ENCODE measurements at regions not wholly inside any gene's neighbourhood (a gene's known extent, or its start where the extent isn't known, plus 50 kb on each side); places are given as distances from the start of the nearest gene placed in this dataset.

DNA sequence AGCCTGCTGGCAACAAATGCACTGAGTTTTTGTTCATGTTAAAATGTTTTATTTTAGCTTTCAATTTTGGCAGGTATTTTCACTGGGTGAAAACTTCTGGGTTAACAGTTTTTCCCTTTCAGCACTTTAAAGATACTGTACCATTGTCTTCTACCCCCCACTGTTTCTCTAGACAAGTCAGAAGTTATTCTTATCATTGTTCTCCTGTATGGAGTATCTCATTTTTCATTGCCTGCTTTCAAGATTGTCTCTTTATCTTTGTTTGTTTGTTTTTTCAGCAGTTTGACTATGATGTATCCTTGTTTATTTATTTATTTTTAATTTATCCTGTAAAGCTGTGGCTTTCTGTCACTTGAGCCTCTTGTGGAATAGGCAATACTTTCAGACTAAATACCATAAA, 277.0 kb downstream of the ICOS start:
- no peaks in the 10 kb centered on the region for H3K9me3 ChIP-seq (ENCODE audit: severe bottlenecking)

DNA sequence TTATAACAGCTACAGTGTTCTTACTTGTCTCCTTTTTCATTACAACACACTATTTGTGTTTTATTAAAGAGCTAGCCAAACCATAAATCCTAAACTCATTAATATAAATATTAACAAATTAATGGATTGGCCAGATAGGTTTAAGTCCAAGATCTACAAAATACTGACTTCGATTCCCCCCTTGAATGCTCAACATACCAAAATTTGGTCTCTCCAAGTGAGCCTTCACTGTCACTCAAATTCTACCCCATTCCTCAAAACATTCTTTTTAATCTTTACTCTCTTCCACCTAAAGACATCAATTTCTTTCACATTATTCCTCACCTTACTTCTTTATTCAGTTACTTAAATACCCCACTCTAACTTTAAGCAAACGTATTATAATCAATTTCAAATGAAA, 281.5 kb downstream of the ICOS start:
- H3K4me1 ChIP-seq (ENCODE audit: insufficient read depth, poor library complexity, severe bottlenecking): no peaks in the 10 kb centered on the region
- TF ChIP-seq, protein P1, sequence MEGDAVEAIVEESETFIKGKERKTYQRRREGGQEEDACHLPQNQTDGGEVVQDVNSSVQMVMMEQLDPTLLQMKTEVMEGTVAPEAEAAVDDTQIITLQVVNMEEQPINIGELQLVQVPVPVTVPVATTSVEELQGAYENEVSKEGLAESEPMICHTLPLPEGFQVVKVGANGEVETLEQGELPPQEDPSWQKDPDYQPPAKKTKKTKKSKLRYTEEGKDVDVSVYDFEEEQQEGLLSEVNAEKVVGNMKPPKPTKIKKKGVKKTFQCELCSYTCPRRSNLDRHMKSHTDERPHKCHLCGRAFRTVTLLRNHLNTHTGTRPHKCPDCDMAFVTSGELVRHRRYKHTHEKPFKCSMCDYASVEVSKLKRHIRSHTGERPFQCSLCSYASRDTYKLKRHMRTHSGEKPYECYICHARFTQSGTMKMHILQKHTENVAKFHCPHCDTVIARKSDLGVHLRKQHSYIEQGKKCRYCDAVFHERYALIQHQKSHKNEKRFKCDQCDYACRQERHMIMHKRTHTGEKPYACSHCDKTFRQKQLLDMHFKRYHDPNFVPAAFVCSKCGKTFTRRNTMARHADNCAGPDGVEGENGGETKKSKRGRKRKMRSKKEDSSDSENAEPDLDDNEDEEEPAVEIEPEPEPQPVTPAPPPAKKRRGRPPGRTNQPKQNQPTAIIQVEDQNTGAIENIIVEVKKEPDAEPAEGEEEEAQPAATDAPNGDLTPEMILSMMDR (IDR thresholded peaks at IDR 0.05; ENCODE audit: poor library complexity, severe bottlenecking): no peak
- no peaks in the 10 kb centered on the region for H3K9me3 ChIP-seq (ENCODE audit: severe bottlenecking)
- H3K27me3 ChIP-seq (ENCODE audit: insufficient read depth, poor library complexity, severe bottlenecking): no peaks in the 10 kb centered on the region
- no peak overlapping the region for H3K4me3 ChIP-seq (ENCODE audit: severe bottlenecking)
- ATAC-seq (ENCODE audit: low read depth) (no peak), DNase-seq (ENCODE audit: low spot score) (no peak)
- H3K36me3 ChIP-seq (ENCODE audit: low read depth): no peaks in the 10 kb centered on the region
- no peak overlapping the region for H3K27ac ChIP-seq (ENCODE audit: poor library complexity, severe bottlenecking)

More for the DNA sequence above, 277.0 kb downstream of the ICOS start:
- H3K4me3 ChIP-seq (ENCODE audit: severe bottlenecking): no peak overlapping the region
- no peak for ATAC-seq (ENCODE audit: low read depth)
- peaks cover 3% of the 10 kb centered on the region for H3K27me3 ChIP-seq (ENCODE audit: insufficient read depth, poor library complexity, severe bottlenecking)
- H3K36me3 ChIP-seq (ENCODE audit: low read depth): no peaks in the 10 kb centered on the region
- H3K4me1 ChIP-seq (ENCODE audit: insufficient read depth, poor library complexity, severe bottlenecking): no peaks in the 10 kb centered on the region
- no peak for DNase-seq (ENCODE audit: low spot score)
- H3K27ac ChIP-seq (ENCODE audit: poor library complexity, severe bottlenecking): no peak overlapping the region
- TF ChIP-seq, protein P1 (IDR thresholded peaks at IDR 0.05; ENCODE audit: poor library complexity, severe bottlenecking): no peak

DNA sequence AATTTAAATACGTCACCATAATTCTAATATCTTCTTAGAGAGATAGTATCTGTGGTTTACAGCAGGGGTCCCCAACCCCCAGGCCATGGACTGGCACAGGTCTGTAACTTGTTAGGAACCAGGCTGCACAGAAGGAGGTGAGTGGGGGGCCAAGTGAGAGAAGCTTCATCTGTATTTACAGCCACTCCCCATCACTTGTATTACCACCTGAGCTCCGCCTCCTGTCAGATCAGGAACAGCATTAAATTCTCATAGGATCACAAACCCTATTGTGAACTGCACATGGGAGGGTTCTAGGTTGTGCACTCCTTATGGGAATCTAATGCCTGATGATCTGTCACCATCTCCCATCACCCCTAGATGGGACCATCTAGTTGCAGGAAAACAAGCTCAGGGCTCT, 282.6 kb downstream of the ICOS start:
- Histone ChIP-seq H3K27ac (ENCODE audit: poor library complexity, severe bottlenecking) (no peak overlapping the region), H3K4me3 (ENCODE audit: severe bottlenecking) (no peak overlapping the region), H3K9me3 (ENCODE audit: severe bottlenecking) (no peaks in the 10 kb centered on the region), H3K27me3 (ENCODE audit: insufficient read depth, poor library complexity, severe bottlenecking) (peaks cover under 1% of the 10 kb centered on the region), H3K4me1 (ENCODE audit: insufficient read depth, poor library complexity, severe bottlenecking) (no peaks in the 10 kb centered on the region), H3K36me3 (ENCODE audit: low read depth) (no peaks in the 10 kb centered on the region)
- ATAC-seq (ENCODE audit: low read depth): no peak
- TF ChIP-seq, protein P1 (IDR thresholded peaks at IDR 0.05; ENCODE audit: poor library complexity, severe bottlenecking): no peak
- DNase-seq (ENCODE audit: low spot score): no peak

DNA sequence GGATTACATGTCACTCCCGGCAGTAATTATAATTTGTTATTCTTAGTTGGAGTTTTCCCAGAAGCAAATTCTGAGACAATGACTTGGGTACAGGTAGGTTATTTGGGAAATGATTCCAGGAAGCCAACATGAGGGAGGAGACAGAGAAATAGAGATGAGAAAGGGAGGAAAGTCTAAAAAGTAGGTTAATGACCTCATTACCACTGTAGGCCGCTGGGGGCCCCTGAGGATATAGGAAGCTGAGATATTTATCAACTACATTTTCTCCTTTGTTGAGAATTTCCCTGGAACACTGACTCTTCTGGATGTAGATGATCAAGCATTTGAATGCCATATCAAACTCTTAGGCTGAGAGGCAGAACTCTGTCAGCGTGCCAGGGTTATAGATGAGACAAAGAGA, 284.3 kb downstream of the ICOS start:
- TF ChIP-seq, protein P1 (IDR thresholded peaks at IDR 0.05; ENCODE audit: poor library complexity, severe bottlenecking): no peak
- ATAC-seq (ENCODE audit: low read depth) (no peak), DNase-seq (ENCODE audit: low spot score) (no peak)
- Histone ChIP-seq H3K36me3 (ENCODE audit: low read depth) (no peaks in the 10 kb centered on the region), H3K27ac (ENCODE audit: poor library complexity, severe bottlenecking) (no peak overlapping the region), H3K4me1 (ENCODE audit: insufficient read depth, poor library complexity, severe bottlenecking) (no peaks in the 10 kb centered on the region), H3K9me3 (ENCODE audit: severe bottlenecking) (no peaks in the 10 kb centered on the region), H3K27me3 (ENCODE audit: insufficient read depth, poor library complexity, severe bottlenecking) (peaks cover 5% of the 10 kb centered on the region), H3K4me3 (ENCODE audit: severe bottlenecking) (no peak overlapping the region)

DNA sequence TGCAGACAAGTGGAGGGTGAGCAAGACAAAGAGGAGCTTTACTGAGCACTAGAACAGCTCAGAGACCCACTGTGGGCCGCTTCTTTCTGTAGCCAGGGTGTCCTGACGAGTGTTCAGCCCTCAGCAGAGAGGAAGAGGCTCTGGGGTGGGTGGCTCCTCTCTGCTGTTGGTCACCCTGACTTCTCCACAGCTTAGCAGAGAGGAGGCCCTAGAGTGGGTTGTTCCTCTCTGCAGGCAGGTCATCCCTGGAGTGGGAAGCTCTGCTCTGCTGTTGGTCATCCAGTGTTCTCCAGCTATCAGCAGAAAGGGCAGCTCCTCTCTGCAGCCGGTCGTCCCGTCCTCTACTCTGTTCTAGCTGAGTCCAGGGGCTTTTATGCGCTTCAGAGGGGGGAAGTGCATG, 286.5 kb downstream of the ICOS start:
- DNase-seq (ENCODE audit: low spot score): no peak
- Histone ChIP-seq H3K4me3 (ENCODE audit: severe bottlenecking) (no peak overlapping the region), H3K27me3 (ENCODE audit: insufficient read depth, poor library complexity, severe bottlenecking) (peaks cover 15% of the 10 kb centered on the region), H3K36me3 (ENCODE audit: low read depth) (no peaks in the 10 kb centered on the region), H3K27ac (ENCODE audit: poor library complexity, severe bottlenecking) (no peak overlapping the region), H3K4me1 (ENCODE audit: insufficient read depth, poor library complexity, severe bottlenecking) (no peaks in the 10 kb centered on the region), H3K9me3 (ENCODE audit: severe bottlenecking) (no peaks in the 10 kb centered on the region)
- no peak for ATAC-seq (ENCODE audit: low read depth)
- TF ChIP-seq, protein P1 (IDR thresholded peaks at IDR 0.05; ENCODE audit: poor library complexity, severe bottlenecking): no peak

Measured in RWPE2 (cell line).